HCT116 (cell line): ENCODE measurements at regions not wholly inside any gene's neighbourhood (a gene's known extent, or its start where the extent isn't known, plus 50 kb on each side); places are given as distances from the start of the nearest gene placed in this dataset.

Experiments used
- ATAC-seq: fragments of 200-7000 bp; cut with Tn5 transposase; 2 replicates; pipeline ENCODE4 v1.9.1; 2020; ENCODE audit warnings: mild to moderate bottlenecking, moderate library complexity
- BruUV-seq: library from RNA; stranded (reverse); fragments of 400-500 nt; replicated peaks from 2 replicates; lab custom pipeline; 2021; lab: Mats Ljungman, UMichigan
- CTCF ChIA-PET: fragments of 300-600 bp; sonication (Branson Sonifier 250); formaldehyde crosslinking; loops from one replicate; lab custom pipeline; 2021; ENCODE audit warnings: antibody characterized with exemption; lab: Charles Lee
- POLR2A ChIA-PET: fragments of 300-600, 350-600 bp; sonication (Branson Sonifier 250); formaldehyde crosslinking; loops from one replicate; lab custom pipeline; 2021; ENCODE audit warnings: antibody characterized with exemption; lab: Charles Lee
- RAD21 ChIA-PET, 2 experiments: fragments of 300-600 bp; sonication (Branson Sonifier 250); formaldehyde crosslinking; loops; one replicate each; lab custom pipeline; 2023; ENCODE audit warnings: low total read pairs in 2 of 2; ENCODE audit not compliant: uncharacterized antibody in 2 of 2, unreplicated experiment in 2 of 2, low non-redundant PET in 1 of 2; lab: Charles Lee
- DNase-seq: peaks from one replicate; pipeline ENCODE4 v3.0.0-alpha.2; 2010; ENCODE audit warnings: low read depth, low spot score
- H2AFZ ChIP-seq: fragments of 200-600 bp; shearing (Covaris generic), sonication (generic); 2 replicates; pipeline ENCODE4 v1.6.1; 2017; ENCODE audit warnings: low read depth, mixed run types, mixed read lengths, antibody characterized with exemption, low read length; ENCODE audit not compliant: poor library complexity, severe bottlenecking
- H3K27ac ChIP-seq: 2 replicates; pipeline ENCODE4 v1.5.1; 2012; ENCODE audit warnings: low read depth, low read length
- H3K27me3 ChIP-seq: fragments of 200-600 bp; sonication (generic); 2 replicates; pipeline ENCODE4 v1.6.1; 2016; ENCODE audit warnings: mixed run types, low read length, mixed read lengths; ENCODE audit not compliant: insufficient read depth
- H3K36me3 ChIP-seq, 2 experiments: fragments of 200-500 bp in 1 of 2; fragments of 200-600 bp in 1 of 2; sonication (Bioruptor generic) in 1 of 2; sonication (generic) in 1 of 2; 2 replicates each; pipeline versions ENCODE4 v1.5.1 to v1.6.1; 2014 to 2016; ENCODE audit warnings: low read length in 2 of 2, inconsistent platforms in 1 of 2, mixed read lengths in 1 of 2, mixed run types in 1 of 2; ENCODE audit not compliant: insufficient read depth in 2 of 2, control insufficient read depth in 1 of 2
- H3K4me1 ChIP-seq, 2 experiments: fragments of 200-600 bp in 1 of 2; sonication (generic) in 1 of 2; 2 replicates each; pipeline versions ENCODE4 v1.5.1 to v1.6.1; 2012 to 2017; ENCODE audit warnings: low read length in 2 of 2, inconsistent platforms in 1 of 2, mild to moderate bottlenecking in 1 of 2, mixed read lengths in 1 of 2, mixed run types in 1 of 2, moderate library complexity in 1 of 2; ENCODE audit not compliant: insufficient read depth in 2 of 2, control insufficient read depth in 1 of 2
- H3K4me2 ChIP-seq: fragments of 200-600 bp; sonication (generic); 2 replicates; pipeline ENCODE4 v1.6.1; 2017; ENCODE audit warnings: mixed run types, low read length, mixed read lengths
- H3K4me3 ChIP-seq, 2 experiments: fragments of 200-600 bp in 1 of 2; sonication (generic) in 1 of 2; replicated peaks in 1 of 2; 2 replicates each; pipeline ENCODE4 v1.5.1; 2011 to 2016; ENCODE audit warnings: low read length in 2 of 2, control low read depth in 1 of 2, low read depth in 1 of 2, mild to moderate bottlenecking in 1 of 2, mixed read lengths in 1 of 2, mixed run types in 1 of 2
- H3K79me2 ChIP-seq: fragments of 200-600 bp; sonication (generic); 2 replicates; pipeline ENCODE4 v1.6.1; 2017; ENCODE audit warnings: mild to moderate bottlenecking, mixed run types, low read length, moderate library complexity, mixed read lengths; ENCODE audit not compliant: insufficient read depth
- H3K9ac ChIP-seq: fragments of 200-600 bp; sonication (generic); 2 replicates; pipeline ENCODE4 v1.6.1; 2016; ENCODE audit warnings: low read length, mixed read lengths
- H3K9me2 ChIP-seq: fragments of 200-600 bp; sonication (generic), shearing (Covaris generic); 2 replicates; pipeline ENCODE4 v1.6.1; 2017; ENCODE audit warnings: mixed run types, mild to moderate bottlenecking, moderate library complexity; ENCODE audit not compliant: insufficient read depth
- H3K9me3 ChIP-seq, 2 experiments: fragments of 200-500 bp in 1 of 2; fragments of 200-600 bp in 1 of 2; sonication (Bioruptor generic) in 1 of 2; sonication (generic) in 1 of 2; 2 replicates each; pipeline ENCODE4 v1.6.1; 2014 to 2017; ENCODE audit warnings: low read length in 2 of 2, mixed read lengths in 2 of 2, inconsistent platforms in 1 of 2, low read depth in 1 of 2, mild to moderate bottlenecking in 1 of 2, mixed run types in 1 of 2, moderate library complexity in 1 of 2; ENCODE audit not compliant: control insufficient read depth in 1 of 2, insufficient read depth in 1 of 2
- H4K20me1 ChIP-seq: fragments of 200-600 bp; sonication (generic), shearing (Covaris generic); 2 replicates; pipeline ENCODE4 v1.6.1; 2017; ENCODE audit warnings: mixed run types, mild to moderate bottlenecking, moderate library complexity; ENCODE audit not compliant: insufficient read depth
- CBX3 ChIP-seq: IDR thresholded peaks from 2 replicates; pipeline ENCODE4 v1.6.1; 2012; ENCODE audit warnings: low read depth
- CEBPB ChIP-seq: IDR thresholded peaks from 2 replicates; pipeline ENCODE4 v1.6.1; 2012; ENCODE audit warnings: low read depth
- CTCF ChIP-seq, 3 experiments: fragments of 200-600 bp in 1 of 3; sonication (generic) in 1 of 3; IDR thresholded peaks in 2 of 3; conservative IDR thresholded peaks in 1 of 3; 2 replicates each; pipeline ENCODE4 v1.5.1; 2012 to 2017; ENCODE audit warnings: low read depth in 2 of 3, low read length in 2 of 3, antibody characterized with exemption in 1 of 3, borderline replicate concordance in 1 of 3, control low read depth in 1 of 3, mild to moderate bottlenecking in 1 of 3, mixed read lengths in 1 of 3, mixed run types in 1 of 3, moderate library complexity in 1 of 3; ENCODE audit not compliant: insufficient read depth in 1 of 3
- EGR1 ChIP-seq: IDR thresholded peaks from 2 replicates; pipeline ENCODE4 v1.6.1; 2012; ENCODE audit warnings: low read depth
- EZH2 ChIP-seq: fragments of 200-600 bp; sonication (generic); IDR thresholded peaks from 2 replicates; pipeline ENCODE4 v1.6.1; 2017; ENCODE audit warnings: antibody characterized with exemption, mixed run types
- FOSL1 ChIP-seq: IDR thresholded peaks from 2 replicates; pipeline ENCODE4 v1.6.1; 2012; ENCODE audit warnings: low read depth
- JUND ChIP-seq: IDR thresholded peaks from 2 replicates; pipeline ENCODE4 v1.6.1; 2012
- RAD21 ChIP-seq: IDR thresholded peaks from 2 replicates; pipeline ENCODE4 v1.6.1; 2012; ENCODE audit warnings: low read depth, mild to moderate bottlenecking
- SIN3A ChIP-seq: IDR thresholded peaks from 2 replicates; pipeline ENCODE4 v1.6.1; 2012; ENCODE audit warnings: low read depth
- SP1 ChIP-seq: IDR thresholded peaks from 2 replicates; pipeline ENCODE4 v1.6.1; 2012; ENCODE audit warnings: low read depth
- SRF ChIP-seq: IDR thresholded peaks from 2 replicates; pipeline ENCODE4 v1.6.1; 2012; ENCODE audit warnings: low read depth
- ZFX ChIP-seq: fragments of 450-650 bp; IDR thresholded peaks from 2 replicates; pipeline ENCODE4 v1.6.1; 2017
- intact Hi-C: fragments of 100-400 bp; cut with micrococcal nuclease; formaldehyde crosslinking; loops from 2 replicates; pipeline ENCODE4 v1.10.0; 2022

- Histone ChIP-seq H2AFZ (no peak overlapping the region), H3K4me2 (no peak overlapping the region), H3K9ac (no peak overlapping the region), H3K9me3 (peaks cover 0 to 5% of the 10 kb centered on the region in 2 experiments; a peak in 1 of 4 replicates), H3K36me3 (no peaks in the 10 kb centered on the region; a peak in 1 of 4 replicates), H3K27ac (no peak overlapping the region), H3K9me2 (no peaks in the 10 kb centered on the region), H3K79me2 (no peaks in the 10 kb centered on the region), H4K20me1 (no peaks in the 10 kb centered on the region), H3K27me3 (no peaks in the 10 kb centered on the region), H3K4me3 (no peak overlapping the region), H3K4me1 (peaks cover 3 to 7% of the 10 kb centered on the region in 2 experiments; a peak in 2 of 4 replicates)
- ChIA-PET CTCF (no interaction called here), POLR2A (no interaction called here), RAD21 (no interaction called here)
- TF ChIP-seq SRF: no peak
- no peak for TF ChIP-seq SIN3A
- TF ChIP-seq RAD21: no peak
- no peak for TF ChIP-seq EGR1
- no peak for TF ChIP-seq JUND
- TF ChIP-seq SP1: no peak
- no peak for TF ChIP-seq EZH2
- TF ChIP-seq CEBPB: no peak
- no peak for TF ChIP-seq CTCF (IDR thresholded peaks at IDR 0.05 in 2 of 3, conservative IDR thresholded peaks at IDR 0.05 in 1 of 3; ENCODE audit: borderline replicate concordance in 1 of 3, insufficient read depth in 1 of 3, low read depth in 2 of 3, low read length in 2 of 3)
- no peak for TF ChIP-seq CBX3
- TF ChIP-seq FOSL1: no peak
- TF ChIP-seq ZFX: no peak
- DNase-seq: no peak
- BruUV-seq: no TSS peak
- no peak for ATAC-seq
- intact Hi-C loops: no loop called here
Measured at GRCh38 chr2:239710953-239711861, 310.4 kb upstream of the HDAC4 start.
